HUES64 (cell line): ENCODE measurements at regions not wholly inside any gene's neighbourhood (a gene's known extent, or its start where the extent isn't known, plus 50 kb on each side); places are given as distances from the start of the nearest gene placed in this dataset.

ENCODE experiments used
- H3K27ac ChIP-seq: 2 replicates; pipeline ENCODE4 v1.7.0; 2013; ENCODE audit warnings: low read depth, low read length, inconsistent platforms
- H3K27me3 ChIP-seq: 2 replicates; pipeline ENCODE4 v1.6.1; 2013; ENCODE audit warnings: mild to moderate bottlenecking, low read length; ENCODE audit not compliant: insufficient read depth
- H3K36me3 ChIP-seq: 2 replicates; pipeline ENCODE4 v1.6.1; 2013; ENCODE audit warnings: mild to moderate bottlenecking, low read length; ENCODE audit not compliant: insufficient read depth
- H3K4me1 ChIP-seq: 2 replicates; pipeline ENCODE4 v1.6.1; 2013; ENCODE audit warnings: mild to moderate bottlenecking, low read length, moderate library complexity; ENCODE audit not compliant: insufficient read depth
- H3K4me3 ChIP-seq: 2 replicates; pipeline ENCODE4 v1.5.1; 2013; ENCODE audit warnings: mild to moderate bottlenecking, low read length, moderate library complexity
- H3K9ac ChIP-seq: 2 replicates; pipeline ENCODE4 v1.6.1; 2013; ENCODE audit warnings: mild to moderate bottlenecking, low read depth, low read length
- H3K9me3 ChIP-seq: 2 replicates; pipeline ENCODE4 v1.6.1; 2013; ENCODE audit warnings: low read depth, low read length; ENCODE audit not compliant: insufficient read depth
- WGBS: fragments of 150-250, 120-280 bp; methylation state at CpG from one replicate; pipeline ENCODE4 v1.1.7; 2013; ENCODE audit warnings: missing lambda C conversion rate; 5-methylcytosine and 5-hydroxymethylcytosine counted together

- Histone ChIP-seq H3K27ac (no peak overlapping the region), H3K9me3 (no peaks in the 10 kb centered on the region), H3K9ac (no peak overlapping the region), H3K4me1 (peaks cover 12% of the 10 kb centered on the region; the same call in 1 of the 2 replicates), H3K36me3 (no peaks in the 10 kb centered on the region), H3K4me3 (no peak overlapping the region), H3K27me3 (no peaks in the 10 kb centered on the region)
- WGBS: 71% methylated on average over 1 of the region's 1 CpG
These were observed 225.0 kb upstream of the PRR16 start for GRCh38 chr5:120239086-120239485.

DNA sequence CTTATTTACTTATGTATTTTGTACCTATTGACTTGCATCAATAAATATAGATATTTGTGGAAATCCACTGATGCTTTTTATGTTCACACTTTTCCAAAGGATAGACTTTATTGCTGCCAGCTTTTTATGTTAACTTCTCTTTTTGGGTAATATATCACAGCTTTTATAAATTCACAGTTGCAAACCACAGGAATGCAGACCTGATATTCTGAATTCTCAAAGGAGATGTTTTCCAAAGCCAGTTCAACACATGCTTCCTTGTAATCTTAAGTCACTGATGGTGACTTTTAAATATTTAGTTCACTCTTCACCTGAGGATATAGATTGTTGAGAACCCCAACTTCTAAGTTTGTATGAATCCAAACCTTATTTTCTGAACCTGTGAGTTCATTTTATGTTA is 223.4 kb upstream of the PRR16 start:
- Histone ChIP-seq H3K27me3 (no peaks in the 10 kb centered on the region), H3K27ac (no peak overlapping the region), H3K4me3 (no peak overlapping the region), H3K36me3 (no peaks in the 10 kb centered on the region), H3K9ac (no peak overlapping the region), H3K4me1 (peaks cover 12% of the 10 kb centered on the region; the same call in 1 of the 2 replicates), H3K9me3 (no peaks in the 10 kb centered on the region)

DNA sequence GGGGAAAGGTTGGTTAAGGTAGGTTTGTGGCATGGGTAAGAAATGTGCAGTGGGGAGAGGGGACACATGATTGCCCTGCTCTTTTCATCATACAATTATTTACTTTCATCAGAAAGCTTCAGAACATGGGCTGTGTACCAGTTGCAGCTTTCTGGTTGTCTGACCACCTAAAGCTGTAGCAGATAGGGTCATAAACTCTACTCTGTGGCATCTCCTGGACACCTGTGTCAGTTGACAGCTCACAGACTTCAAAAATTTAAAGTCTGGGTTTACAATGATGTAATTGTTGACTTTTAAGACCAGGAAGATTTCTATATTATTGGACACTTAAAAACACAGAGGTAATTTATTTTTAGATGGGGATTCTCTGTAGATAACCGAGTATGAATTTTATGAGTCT is 222.7 kb upstream of the PRR16 start:
- no peaks in the 10 kb centered on the region for H3K9me3 ChIP-seq
- no peaks in the 10 kb centered on the region for H3K36me3 ChIP-seq
- no peak overlapping the region for H3K4me3 ChIP-seq
- H3K27ac ChIP-seq: no peak overlapping the region
- H3K4me1 ChIP-seq: peaks cover 12% of the 10 kb centered on the region; the same call in 1 of the 2 replicates
- H3K9ac ChIP-seq: no peak overlapping the region
- H3K27me3 ChIP-seq: no peaks in the 10 kb centered on the region
- 85% methylated on average over 1 of the region's 1 CpG for WGBS

DNA sequence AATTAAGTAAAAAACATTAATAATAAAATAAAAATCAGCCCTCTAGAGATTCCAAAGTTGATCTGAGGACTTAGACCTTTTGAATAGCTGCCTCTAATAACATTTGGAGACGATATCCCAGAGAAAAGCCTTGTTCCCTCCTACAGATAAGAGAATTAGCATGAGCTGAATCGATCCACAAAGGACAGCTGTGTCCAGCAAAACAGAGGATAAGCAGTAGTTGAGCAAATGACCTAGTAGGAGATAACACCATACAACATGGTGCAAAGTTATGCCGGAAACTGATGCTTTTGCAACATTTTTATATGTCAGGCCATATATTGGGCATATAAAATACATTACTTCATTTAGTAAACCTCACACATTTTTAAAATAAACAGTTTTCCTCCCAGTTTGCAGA is 212.2 kb upstream of the PRR16 start:
- H3K36me3 ChIP-seq: no peaks in the 10 kb centered on the region
- peaks cover 16% of the 10 kb centered on the region for H3K4me1 ChIP-seq
- 83% methylated on average over 3 of the region's 3 CpGs for WGBS
- no peaks in the 10 kb centered on the region for H3K27me3 ChIP-seq
- H3K4me3 ChIP-seq: no peak overlapping the region
- H3K27ac ChIP-seq: no peak overlapping the region
- no peak overlapping the region for H3K9ac ChIP-seq
- H3K9me3 ChIP-seq: no peaks in the 10 kb centered on the region

DNA sequence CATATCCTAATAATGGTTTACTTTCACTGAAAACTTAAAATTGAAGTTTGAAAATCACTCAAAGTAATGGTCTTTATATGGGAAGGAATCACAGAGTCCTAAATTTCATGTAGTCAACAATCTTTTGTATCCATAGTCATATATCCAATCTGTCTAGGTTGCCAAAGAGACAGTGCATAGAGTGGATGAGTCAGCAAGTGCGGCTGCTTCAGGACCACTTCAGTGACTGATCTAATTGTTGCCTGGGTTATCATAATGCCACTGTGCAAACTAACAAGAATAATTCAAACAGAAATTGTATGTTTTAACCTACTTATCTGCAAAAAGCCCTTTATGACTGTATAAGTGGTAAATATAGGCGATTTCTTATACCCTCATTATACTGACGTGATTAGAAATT is 211.3 kb upstream of the PRR16 start:
- no peaks in the 10 kb centered on the region for H3K9me3 ChIP-seq
- no peak overlapping the region for H3K9ac ChIP-seq
- H3K4me3 ChIP-seq: no peak overlapping the region
- 95% methylated on average over 1 of the region's 3 CpGs for WGBS
- H3K27me3 ChIP-seq: no peaks in the 10 kb centered on the region
- H3K36me3 ChIP-seq: no peaks in the 10 kb centered on the region
- H3K4me1 ChIP-seq: peaks cover 16% of the 10 kb centered on the region
- no peak overlapping the region for H3K27ac ChIP-seq

DNA sequence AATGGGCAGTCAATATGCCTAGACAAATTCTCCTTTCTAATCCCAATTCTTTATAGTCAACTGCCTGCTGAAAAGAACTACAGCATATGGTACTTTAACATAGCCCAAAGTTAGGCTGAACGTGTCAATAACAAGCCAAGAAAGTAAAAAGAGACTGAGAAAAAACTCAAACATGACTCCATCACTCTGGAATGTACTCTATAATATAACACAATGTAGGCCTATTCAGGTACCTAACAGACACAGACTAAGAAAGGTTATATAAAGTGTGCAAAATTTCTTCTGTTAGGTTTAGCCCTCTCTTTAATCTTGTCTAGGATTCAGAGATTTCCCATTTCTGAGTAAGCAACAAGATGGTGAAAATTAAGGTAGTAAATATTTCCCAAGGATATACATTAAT is 209.7 kb upstream of the PRR16 start:
- 29% methylated on average over 1 of the region's 1 CpG for WGBS
- Histone ChIP-seq H3K9me3 (no peaks in the 10 kb centered on the region), H3K9ac (no peak overlapping the region)

GRCh38 chr5:120255214-120255613 is 208.9 kb upstream of the PRR16 start:
- Histone ChIP-seq H3K27me3 (no peaks in the 10 kb centered on the region), H3K36me3 (no peaks in the 10 kb centered on the region), H3K4me1 (peaks cover 16% of the 10 kb centered on the region), H3K27ac (no peak overlapping the region), H3K9me3 (no peaks in the 10 kb centered on the region), H3K9ac (no peak overlapping the region), H3K4me3 (no peak overlapping the region)
- 86% methylated on average over 1 of the region's 2 CpGs for WGBS

More for the DNA sequence above, 209.7 kb upstream of the PRR16 start:
- H3K27me3 ChIP-seq: no peaks in the 10 kb centered on the region
- no peak overlapping the region for H3K4me3 ChIP-seq
- H3K36me3 ChIP-seq: no peaks in the 10 kb centered on the region
- peaks cover 16% of the 10 kb centered on the region for H3K4me1 ChIP-seq
- no peak overlapping the region for H3K27ac ChIP-seq

- H3K9me3 ChIP-seq: no peaks in the 10 kb centered on the region
- no peak overlapping the region for H3K9ac ChIP-seq
- no peaks in the 10 kb centered on the region for H3K27me3 ChIP-seq
- 80% methylated on average over 1 of the region's 1 CpG for WGBS
- H3K4me3 ChIP-seq: no peak overlapping the region
- H3K4me1 ChIP-seq: peaks cover 16% of the 10 kb centered on the region
- H3K27ac ChIP-seq: no peak overlapping the region
- H3K36me3 ChIP-seq: no peaks in the 10 kb centered on the region
These were observed 207.7 kb upstream of the PRR16 start for GRCh38 chr5:120256376-120256775.

DNA sequence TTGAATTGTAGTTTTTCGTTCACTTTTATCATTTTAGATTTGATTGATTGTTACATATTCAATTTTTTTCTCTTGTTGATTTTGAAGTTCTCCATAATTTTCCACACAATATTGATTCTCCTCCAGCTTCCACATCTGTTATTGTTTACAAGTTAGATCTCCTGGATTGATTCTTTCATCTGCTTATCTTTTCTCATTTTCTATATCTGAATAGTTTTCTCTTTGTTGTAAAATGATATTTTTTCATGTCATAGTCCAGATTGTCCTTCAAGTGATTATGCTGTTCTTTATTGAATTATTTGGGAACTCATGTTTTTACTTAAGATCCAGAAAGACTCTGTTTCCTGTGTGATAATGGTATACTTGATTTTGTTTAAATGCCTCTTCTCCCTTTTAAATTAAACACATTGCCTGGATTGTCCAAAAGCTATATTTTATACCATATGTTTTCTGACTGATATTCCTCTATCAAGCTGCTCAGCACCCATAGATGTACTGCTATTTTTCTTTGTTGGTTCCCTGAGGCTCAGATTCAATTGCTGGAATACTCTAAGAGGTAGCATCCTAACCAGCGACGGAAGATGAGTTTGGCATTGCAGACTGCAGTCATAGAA is 206.6 kb upstream of the PRR16 start:
- 91% methylated on average over 2 of the region's 3 CpGs for WGBS
- no peaks in the 10 kb centered on the region for H3K9me3 ChIP-seq
- no peak overlapping the region for H3K27ac ChIP-seq
- H3K4me3 ChIP-seq: no peak overlapping the region
- no peaks in the 10 kb centered on the region for H3K27me3 ChIP-seq
- H3K36me3 ChIP-seq: no peaks in the 10 kb centered on the region
- peak overlapping the region; percentile 30; the same call in 1 of the 2 replicates for H3K9ac ChIP-seq
- peaks cover 16% of the 10 kb centered on the region for H3K4me1 ChIP-seq

- no peak overlapping the region for H3K4me3 ChIP-seq
- H3K9me3 ChIP-seq: no peaks in the 10 kb centered on the region
- no peaks in the 10 kb centered on the region for H3K36me3 ChIP-seq
- no peak overlapping the region for H3K27ac ChIP-seq
- WGBS: 92% methylated on average over 4 of the region's 4 CpGs
- peaks cover 16% of the 10 kb centered on the region for H3K4me1 ChIP-seq
- H3K27me3 ChIP-seq: no peaks in the 10 kb centered on the region
- H3K9ac ChIP-seq: peak overlapping the region; percentile 30; the same call in 1 of the 2 replicates
These were observed 206.0 kb upstream of the PRR16 start for GRCh38 chr5:120258123-120258522.

DNA sequence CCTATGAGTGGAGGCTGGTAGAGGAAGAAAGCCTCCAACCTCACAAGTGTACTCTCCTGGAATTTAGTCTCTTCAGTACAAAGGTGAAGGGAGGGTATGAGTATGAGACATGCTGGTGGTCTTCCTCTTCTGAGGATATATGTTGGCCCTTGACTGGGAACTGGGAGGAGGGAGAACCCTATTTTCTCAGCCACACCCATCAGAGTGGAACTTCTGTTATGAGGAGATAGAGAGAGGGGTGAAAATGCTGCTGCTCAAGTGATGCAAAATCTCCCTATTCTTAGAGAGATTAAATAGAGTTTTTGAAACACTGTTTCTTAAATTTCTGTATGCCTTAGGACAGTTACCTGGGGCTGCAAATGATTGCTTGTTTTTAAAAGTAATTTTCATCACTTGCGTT is 203.4 kb upstream of the PRR16 start:
- Histone ChIP-seq H3K36me3 (no peaks in the 10 kb centered on the region), H3K9me3 (no peaks in the 10 kb centered on the region), H3K4me3 (no peak overlapping the region), H3K9ac (no peak overlapping the region), H3K27ac (no peak overlapping the region), H3K27me3 (no peaks in the 10 kb centered on the region), H3K4me1 (peaks cover 7% of the 10 kb centered on the region)
- no CpG with 5 or more reads among the region's 1 CpG for WGBS

DNA sequence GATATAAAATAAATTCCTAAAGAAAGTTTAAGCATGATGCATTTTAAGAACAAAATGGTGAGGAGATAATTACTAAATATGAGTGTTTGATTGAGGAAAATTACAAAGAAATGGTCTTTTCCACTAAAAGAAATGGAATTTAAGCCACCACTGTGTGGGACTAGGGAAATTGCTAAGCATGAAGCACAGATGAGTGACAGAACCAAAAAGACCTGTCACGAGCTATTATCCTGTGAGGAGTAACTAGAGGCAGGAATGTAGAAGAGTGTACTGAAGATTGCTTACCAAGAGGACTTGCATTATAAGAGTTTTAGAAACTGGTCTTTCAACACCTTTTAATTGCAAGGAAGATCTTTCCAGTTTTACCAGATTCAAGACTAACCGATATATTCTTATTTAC is 193.6 kb upstream of the PRR16 start:
- Histone ChIP-seq H3K4me3 (no peak overlapping the region), H3K9me3 (no peaks in the 10 kb centered on the region), H3K36me3 (no peaks in the 10 kb centered on the region), H3K4me1 (no peaks in the 10 kb centered on the region), H3K9ac (no peak overlapping the region), H3K27ac (no peak overlapping the region), H3K27me3 (no peaks in the 10 kb centered on the region)
- 92% methylated on average over 1 of the region's 2 CpGs for WGBS
